ENCODE measurements at regions not wholly inside any gene's neighbourhood (a gene's known extent, or its start where the extent isn't known, plus 50 kb on each side); places are given as distances from the start of the nearest gene placed in this dataset.
"Not testable (repeated sequence)": the region's sequence is repeated elsewhere in the genome, so short reads cannot be mapped to it uniquely, and the experiment has no call there.

GRCh38 chr15:45790325-45790943, 155.6 kb downstream of the SQOR start:
- peak; percentile 17 to 18 for DNase-seq
- peak; percentile 43 to 45 for ATAC-seq (replicated peaks in 1 of 2)
- Mint-ChIP-seq H3K27me3 (ENCODE audit: low read depth) (peaks cover 22% of the 10 kb centered on the region), H3K4me1 (ENCODE audit: low read depth) (no peaks in the 10 kb centered on the region), H3K27ac (no peak overlapping the region), H3K4me3 (no peak overlapping the region), H3K9me3 (no peaks in the 10 kb centered on the region), H3K36me3 (ENCODE audit: insufficient read depth in 2 of 2) (no peaks in the 10 kb centered on the region)

- Mint-ChIP-seq H3K36me3 (ENCODE audit: insufficient read depth in 2 of 2) (no peaks in the 10 kb centered on the region), H3K4me1 (ENCODE audit: low read depth) (no peaks in the 10 kb centered on the region), H3K27me3 (ENCODE audit: low read depth) (peaks cover 22% of the 10 kb centered on the region), H3K9me3 (no peaks in the 10 kb centered on the region), H3K4me3 (no peak overlapping the region), H3K27ac (no peak overlapping the region)
- DNase-seq, result no peak
- ATAC-seq (replicated peaks in 1 of 2), result no peak
Measured at GRCh38 chr15:45794304-45794703, 159.5 kb downstream of the SQOR start.

- Mint-ChIP-seq H3K27me3 (ENCODE audit: low read depth) (peaks cover 22% of the 10 kb centered on the region), H3K27ac (no peak overlapping the region), H3K36me3 (ENCODE audit: insufficient read depth in 2 of 2) (no peaks in the 10 kb centered on the region), H3K4me1 (ENCODE audit: low read depth) (no peaks in the 10 kb centered on the region), H3K4me3 (no peak overlapping the region), H3K9me3 (no peaks in the 10 kb centered on the region)
- ATAC-seq (replicated peaks in 1 of 2) (no peak), DNase-seq (no peak)
Measured at GRCh38 chr15:45794712-45795439, 160.0 kb downstream of the SQOR start.

- Mint-ChIP-seq H3K9me3 (no peaks in the 10 kb centered on the region), H3K27ac (no peak overlapping the region), H3K4me3 (no peak overlapping the region), H3K27me3 (ENCODE audit: low read depth) (peaks cover 22% of the 10 kb centered on the region), H3K4me1 (ENCODE audit: low read depth) (no peaks in the 10 kb centered on the region), H3K36me3 (ENCODE audit: insufficient read depth in 2 of 2) (no peaks in the 10 kb centered on the region)
- ATAC-seq (replicated peaks in 1 of 2) (no peak), DNase-seq (peak; percentile 2 to 16)
Measured at GRCh38 chr15:45795440-45796069, 160.7 kb downstream of the SQOR start.

GRCh38 chr15:45796433-45796832, 161.6 kb downstream of the SQOR start:
- DNase-seq (no peak), ATAC-seq (replicated peaks in 1 of 2) (no peak)
- Mint-ChIP-seq H3K4me1 (ENCODE audit: low read depth) (no peaks in the 10 kb centered on the region), H3K27me3 (ENCODE audit: low read depth) (peaks cover 25% of the 10 kb centered on the region), H3K27ac (no peak overlapping the region), H3K36me3 (ENCODE audit: insufficient read depth in 2 of 2) (no peaks in the 10 kb centered on the region), H3K9me3 (no peaks in the 10 kb centered on the region), H3K4me3 (no peak overlapping the region)

- no peak for DNase-seq
- no peaks in the 10 kb centered on the region for H3K9me3 Mint-ChIP-seq
Measured at GRCh38 chr15:45799508-45799907, 164.7 kb downstream of the SQOR start.

GRCh38 chr15:45801543-45801942, 166.7 kb downstream of the SQOR start:
- H3K9me3 Mint-ChIP-seq, result no peaks in the 10 kb centered on the region
- H3K27me3 Mint-ChIP-seq (ENCODE audit: low read depth), result peaks cover 17% of the 10 kb centered on the region
- no peaks in the 10 kb centered on the region for H3K36me3 Mint-ChIP-seq (ENCODE audit: insufficient read depth in 2 of 2)
- H3K27ac Mint-ChIP-seq, result no peak overlapping the region
- no peak overlapping the region for H3K4me3 Mint-ChIP-seq
- DNase-seq, result no peak
- no peak for ATAC-seq (replicated peaks in 1 of 2)
- no peaks in the 10 kb centered on the region for H3K4me1 Mint-ChIP-seq (ENCODE audit: low read depth)

More at GRCh38 chr15:45799508-45799907, 164.7 kb downstream of the SQOR start:
- Mint-ChIP-seq H3K4me1 (ENCODE audit: low read depth) (no peaks in the 10 kb centered on the region), H3K36me3 (ENCODE audit: insufficient read depth in 2 of 2) (no peaks in the 10 kb centered on the region), H3K27me3 (ENCODE audit: low read depth) (peaks cover 17% of the 10 kb centered on the region), H3K27ac (no peak overlapping the region), H3K4me3 (no peak overlapping the region)
- ATAC-seq (replicated peaks in 1 of 2), result no peak

- DNase-seq (no peak), ATAC-seq (replicated peaks in 1 of 2) (no peak)
- Mint-ChIP-seq H3K9me3 (no peaks in the 10 kb centered on the region), H3K27ac (no peak overlapping the region), H3K27me3 (ENCODE audit: low read depth) (peaks cover 17% of the 10 kb centered on the region), H3K4me1 (ENCODE audit: low read depth) (no peaks in the 10 kb centered on the region), H3K4me3 (no peak overlapping the region), H3K36me3 (ENCODE audit: insufficient read depth in 2 of 2) (no peaks in the 10 kb centered on the region)
Measured at GRCh38 chr15:45802140-45802539, 167.3 kb downstream of the SQOR start.

GRCh38 chr15:45804028-45804427, 169.2 kb downstream of the SQOR start:
- no peak for DNase-seq
- no peak overlapping the region for H3K4me3 Mint-ChIP-seq
- H3K27ac Mint-ChIP-seq, result no peak overlapping the region

GRCh38 chr15:45810201-45810600, 175.4 kb downstream of the SQOR start:
- ATAC-seq (replicated peaks in 1 of 2) (no peak), DNase-seq (no peak)
- Mint-ChIP-seq H3K4me1 (ENCODE audit: low read depth) (no peaks in the 10 kb centered on the region), H3K27ac (no peak overlapping the region), H3K27me3 (ENCODE audit: low read depth) (peaks cover 11% of the 10 kb centered on the region), H3K9me3 (no peaks in the 10 kb centered on the region), H3K36me3 (ENCODE audit: insufficient read depth in 2 of 2) (no peaks in the 10 kb centered on the region), H3K4me3 (no peak overlapping the region)

More at GRCh38 chr15:45804028-45804427, 169.2 kb downstream of the SQOR start:
- no peak for ATAC-seq (replicated peaks in 1 of 2)
- Mint-ChIP-seq H3K9me3 (no peaks in the 10 kb centered on the region), H3K27me3 (ENCODE audit: low read depth) (peaks cover 19% of the 10 kb centered on the region), H3K4me1 (ENCODE audit: low read depth) (no peaks in the 10 kb centered on the region), H3K36me3 (ENCODE audit: insufficient read depth in 2 of 2) (no peaks in the 10 kb centered on the region)

GRCh38 chr15:45812200-45812599, 177.4 kb downstream of the SQOR start:
- no peak overlapping the region for H3K4me3 Mint-ChIP-seq
- peaks cover 0 to 2% of the 10 kb centered on the region in 2 donors for H3K36me3 Mint-ChIP-seq (ENCODE audit: insufficient read depth in 2 of 2)
- DNase-seq (no peak), ATAC-seq (replicated peaks in 1 of 2) (no peak)
- no peak overlapping the region for H3K27ac Mint-ChIP-seq
- H3K27me3 Mint-ChIP-seq (ENCODE audit: low read depth), result peaks cover 11% of the 10 kb centered on the region
- peaks cover 0 to 2% of the 10 kb centered on the region in 2 donors for H3K9me3 Mint-ChIP-seq
- no peaks in the 10 kb centered on the region for H3K4me1 Mint-ChIP-seq (ENCODE audit: low read depth)

GRCh38 chr15:45817578-45817977, 182.7 kb downstream of the SQOR start:
- not testable (repeated sequence) for H3K27me3 Mint-ChIP-seq (ENCODE audit: low read depth); DNase-seq; H3K27ac Mint-ChIP-seq; ATAC-seq (replicated peaks in 1 of 2); H3K4me3 Mint-ChIP-seq; H3K9me3 Mint-ChIP-seq; H3K36me3 Mint-ChIP-seq (ENCODE audit: insufficient read depth in 2 of 2); H3K4me1 Mint-ChIP-seq (ENCODE audit: low read depth)

- peaks cover 2 to 11% of the 10 kb centered on the region in 2 donors for H3K9me3 Mint-ChIP-seq
- no peaks in the 10 kb centered on the region for H3K27me3 Mint-ChIP-seq (ENCODE audit: low read depth)
- DNase-seq (no peak), ATAC-seq (replicated peaks in 1 of 2) (no peak)
- H3K27ac Mint-ChIP-seq, result no peak overlapping the region
- H3K36me3 Mint-ChIP-seq (ENCODE audit: insufficient read depth in 2 of 2), result no peaks in the 10 kb centered on the region
- H3K4me1 Mint-ChIP-seq (ENCODE audit: low read depth), result no peaks in the 10 kb centered on the region
- H3K4me3 Mint-ChIP-seq, result no peak overlapping the region
Measured at GRCh38 chr15:45821390-45821789, 186.6 kb downstream of the SQOR start.
